Adrenal gland (tissue), 9 donors: ENCODE measurements at regions not wholly inside any gene's neighbourhood (a gene's known extent, or its start where the extent isn't known, plus 50 kb on each side); places are given as distances from the start of the nearest gene placed in this dataset.

Experiments
- DNase-seq, 7 donors: peaks; one replicate each; pipeline ENCODE4 v3.0.0-alpha.2; 2019 to 2020
- H3K27ac ChIP-seq, 5 donors: fragments of 200-600 bp; sonication (generic) in 4 of 5; 1 replicate in 3 of 5; 2 replicates in 2 of 5; pipeline versions ENCODE4 v1.5.1 to v1.8.0; 2016 to 2020; ENCODE audit warnings: mild to moderate bottlenecking in 1 of 5
- H3K27me3 ChIP-seq: fragments of 200-600 bp; 2 replicates; pipeline ENCODE4 v1.8.0; 2021
- H3K36me3 ChIP-seq, 2 donors: fragments of 200-600 bp; replicated peaks in 1 of 2; 1 replicate in 1 of 2; 2 replicates in 1 of 2; pipeline versions ENCODE4 v1.5.1 to v1.8.0; 2018 to 2022
- H3K4me1 ChIP-seq, 2 donors: fragments of 200-600 bp; replicated peaks in 1 of 2; 1 replicate in 1 of 2; 2 replicates in 1 of 2; pipeline versions ENCODE4 v1.5.1 to v1.8.0; 2018 to 2021
- H3K4me3 ChIP-seq, 4 donors: fragments of 200-600 bp; sonication (generic) in 3 of 4; one replicate each; pipeline ENCODE4 v1.5.1; 2016 to 2018
- H3K9me3 ChIP-seq, 3 donors: fragments of 200-600 bp; sonication (generic) in 1 of 3; replicated peaks in 1 of 3; 1 replicate in 2 of 3; 2 replicates in 1 of 3; pipeline versions ENCODE4 v1.5.1 to v1.8.0; 2016 to 2021
- CTCF ChIP-seq, 6 experiments: fragments of 450-650 bp in 4 of 6; fragments of 200-600 bp in 2 of 6; sonication (generic) in 1 of 6; IDR thresholded peaks; 1 replicate in 5 of 6; 2 replicates in 1 of 6; pipeline versions ENCODE4 v1.5.1 to v1.8.0; 2016 to 2021; ENCODE audit warnings: antibody characterized with exemption in 6 of 6, mild to moderate bottlenecking in 2 of 6, moderate library complexity in 1 of 6
- POLR2A ChIP-seq, 2 donors: fragments of 450-650 bp; IDR thresholded peaks; one replicate each; pipeline ENCODE4 v1.6.1; 2017; ENCODE audit warnings: antibody characterized with exemption in 2 of 2, mild to moderate bottlenecking in 2 of 2, moderate library complexity in 1 of 2
- WGBS, 4 donors: extraction: QIAGEN DNeasy Blood & Tissue Kit in 2 of 4; methylation state at CpG; one replicate each; pipeline versions ENCODE4 v1.1.5 to v1.1.7; 2013 to 2017; 5-methylcytosine and 5-hydroxymethylcytosine counted together
- intact Hi-C, 2 donors: fragments of 100-400 bp; cut with DNase I; formaldehyde crosslinking; loops; one replicate each; pipeline versions ENCODE4 v1.14.1 to v1.15.0; 2022 to 2023
- donor health status: healthy with polysubstance abuse.
- donor health status: Bipolar disorder and iron deficiency.
- donor health status: DM: yes; HTN: yes; CAD: no.
- donor health status: DM: no; HTN: no; CAD: no.
- donor health status: DM: no; HTN: no; CAD: no.

- Histone ChIP-seq H3K27ac (no peak overlapping the region), H3K4me1 (no peaks in the 10 kb centered on the region), H3K4me3 (no peak overlapping the region), H3K9me3 (no peaks in the 10 kb centered on the region), H3K36me3 (no peaks in the 10 kb centered on the region), H3K27me3 (no peaks in the 10 kb centered on the region)
- no peak for DNase-seq
- intact Hi-C loops = no loop called here
- 61 to 90% (median 80%) methylated on average over 1 of the region's 1 CpG for WGBS, 4 donors
- TF ChIP-seq POLR2A (IDR thresholded peaks at IDR 0.05) = no peak
- no peak for TF ChIP-seq CTCF (IDR thresholded peaks at IDR 0.05)
Measured at GRCh38 chr18:77818328-77818727, 568.7 kb downstream of the GALR1 start.

- Histone ChIP-seq H3K4me1 (no peaks in the 10 kb centered on the region), H3K4me3 (no peak overlapping the region), H3K27ac (no peak overlapping the region), H3K27me3 (no peaks in the 10 kb centered on the region), H3K9me3 (no peaks in the 10 kb centered on the region), H3K36me3 (no peaks in the 10 kb centered on the region)
- intact Hi-C loops = no loop called here
- 64 to 74% (median 70%) methylated on average over 11 to 14 of the region's 14 CpGs for WGBS, 4 donors
- TF ChIP-seq CTCF (IDR thresholded peaks at IDR 0.05) (no peak), POLR2A (IDR thresholded peaks at IDR 0.05) (no peak)
- DNase-seq = no peak
Measured at GRCh38 chr18:77820472-77820871, 570.8 kb downstream of the GALR1 start.

- Histone ChIP-seq H3K4me3 (no peak overlapping the region), H3K4me1 (no peaks in the 10 kb centered on the region), H3K27ac (no peak overlapping the region), H3K36me3 (no peaks in the 10 kb centered on the region), H3K27me3 (no peaks in the 10 kb centered on the region), H3K9me3 (no peaks in the 10 kb centered on the region)
- no peak for TF ChIP-seq CTCF (IDR thresholded peaks at IDR 0.05)
- TF ChIP-seq POLR2A (IDR thresholded peaks at IDR 0.05) = no peak
- intact Hi-C loops = no loop called here
- DNase-seq = no peak
- WGBS, 4 donors = 88 to 92% (median 89%) methylated on average over 6 to 7 of the region's 7 CpGs
Measured at GRCh38 chr18:77821892-77822291, 572.2 kb downstream of the GALR1 start.

- no peak overlapping the region for H3K27ac ChIP-seq
- H3K4me1 ChIP-seq = no peaks in the 10 kb centered on the region
- WGBS, 4 donors = 21 to 27% (median 27%) methylated on average over 12 of the region's 12 CpGs
- H3K9me3 ChIP-seq = no peaks in the 10 kb centered on the region
- TF ChIP-seq POLR2A (IDR thresholded peaks at IDR 0.05) = no peak
- no peak for TF ChIP-seq CTCF (IDR thresholded peaks at IDR 0.05)
- H3K4me3 ChIP-seq = no peak overlapping the region
- DNase-seq = no peak
- intact Hi-C loops = no loop called here
- no peaks in the 10 kb centered on the region for H3K27me3 ChIP-seq
- H3K36me3 ChIP-seq = no peaks in the 10 kb centered on the region
Measured at GRCh38 chr18:77822632-77823031, 573.0 kb downstream of the GALR1 start.
